ENCODE measurements at regions not wholly inside any gene's neighbourhood (a gene's known extent, or its start where the extent isn't known, plus 50 kb on each side); places are given as distances from the start of the nearest gene placed in this dataset.
"Not testable (repeated sequence)": the region's sequence is repeated elsewhere in the genome, so short reads cannot be mapped to it uniquely, and the experiment has no call there.

DNA sequence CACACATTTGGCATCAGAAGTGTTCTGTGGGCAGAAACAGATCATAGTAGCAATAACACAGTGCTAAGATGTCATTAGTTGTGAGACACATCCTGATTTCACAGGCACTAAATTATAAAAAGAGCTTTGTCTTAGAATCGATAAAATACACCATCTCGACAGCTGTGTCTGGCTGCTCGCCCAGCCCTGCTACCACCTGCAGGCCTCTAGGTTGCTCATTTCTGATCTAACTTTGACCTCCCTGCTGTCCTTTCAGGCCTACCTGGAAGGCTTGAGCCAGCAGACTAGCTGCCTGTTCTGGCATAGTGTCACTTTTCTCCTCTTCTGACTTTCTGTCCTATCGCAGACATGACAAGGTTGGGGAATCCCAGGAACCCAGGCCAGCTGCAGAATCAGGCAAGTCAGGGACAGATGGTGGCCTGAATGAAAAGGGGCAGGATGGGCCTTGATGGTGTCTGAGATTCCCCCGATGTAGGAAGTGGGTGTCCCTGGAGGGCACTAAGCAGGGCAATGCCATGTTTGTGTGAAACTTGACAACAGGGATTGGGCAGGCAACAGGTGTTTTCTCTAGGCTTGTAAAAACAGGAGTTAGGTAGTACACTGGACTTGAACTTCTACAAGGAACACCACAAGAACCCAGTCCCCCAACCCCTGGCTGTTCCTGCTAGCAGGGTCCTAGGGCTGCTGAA, 66.6 kb upstream of the RHOU start:
- DNase-seq (ENCODE audit: low read depth): no peak

DNA sequence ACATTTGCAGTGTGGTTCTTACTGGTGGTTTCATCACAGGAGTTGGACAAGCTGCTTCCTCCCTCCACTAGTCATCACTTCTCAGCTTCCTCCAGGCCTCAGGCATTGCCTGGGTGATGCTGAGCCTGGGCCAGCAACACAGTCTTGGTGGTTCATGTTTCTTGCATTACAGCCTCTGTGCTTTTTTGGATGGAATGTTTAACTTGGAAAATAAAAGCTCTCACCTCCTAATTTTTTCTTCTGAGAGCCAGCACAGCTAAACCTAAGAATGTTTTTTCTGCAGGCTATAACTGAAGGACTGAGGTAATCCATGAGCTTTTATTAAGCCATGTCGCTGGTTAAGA, 66.1 kb upstream of the RHOU start:
- no peak for DNase-seq (ENCODE audit: low read depth)

GRCh38 chr1:228681076-228681565, 54.2 kb upstream of the RHOU start:
- DNase-seq (ENCODE audit: low read depth): not testable (repeated sequence)

DNA sequence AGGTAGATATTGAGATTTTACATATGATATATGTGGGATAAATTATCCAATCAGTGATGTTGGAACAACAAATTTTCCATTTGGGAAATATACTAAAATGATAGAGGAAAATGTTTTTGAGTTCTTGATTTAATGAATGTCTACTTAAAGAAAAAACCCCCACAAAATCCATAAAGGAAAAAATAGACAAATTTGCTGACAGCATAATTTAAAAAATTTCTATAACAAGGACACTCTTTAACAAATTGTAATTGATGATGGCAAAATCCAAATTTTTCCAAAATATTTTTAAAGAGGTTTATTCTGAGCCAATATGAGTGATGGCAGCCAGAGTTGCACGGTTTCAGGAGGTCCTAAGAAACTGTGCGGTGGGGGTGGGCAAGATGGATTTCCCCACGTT, 51.9 kb upstream of the RHOU start:
- DNase-seq (ENCODE audit: low read depth): no peak

DNA sequence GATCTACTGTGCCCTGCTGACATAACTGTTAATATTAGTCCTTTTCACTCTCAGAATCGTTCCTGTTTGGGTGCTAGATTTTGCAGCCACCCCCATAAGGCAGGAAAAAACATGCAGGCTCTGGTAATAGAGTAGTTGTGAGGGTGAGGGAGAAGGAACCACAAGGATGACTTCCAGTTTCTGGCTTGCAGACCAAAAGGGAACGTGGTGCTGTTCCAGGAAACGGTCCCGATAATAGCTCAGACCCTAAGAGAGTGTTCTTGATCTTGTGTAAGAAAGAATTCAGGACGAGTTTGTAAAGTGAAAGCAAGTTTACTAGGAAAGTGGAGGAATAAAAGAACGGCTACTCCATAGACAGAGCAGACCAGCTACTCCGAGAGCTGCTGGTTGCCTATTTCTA, 50.7 kb upstream of the RHOU start:
- no peak for DNase-seq (ENCODE audit: low read depth)

- DNase-seq (ENCODE audit: low read depth): no peak
These were observed 50.1 kb upstream of the RHOU start for GRCh38 chr1:228685081-228685660.
